Cardiac septum (tissue), 1 donor: ENCODE measurements at regions not wholly inside any gene's neighbourhood (a gene's known extent, or its start where the extent isn't known, plus 50 kb on each side); places are given as distances from the start of the nearest gene placed in this dataset.
"Not testable (repeated sequence)": the region's sequence is repeated elsewhere in the genome, so short reads cannot be mapped to it uniquely, and the experiment has no call there.

Source experiments
- DNase-seq: peaks from one replicate; pipeline ENCODE4 v3.0.0-alpha.2; 2020; ENCODE audit warnings: low spot score
- intact Hi-C: fragments of 100-400 bp; cut with DNase I; formaldehyde crosslinking; loops from one replicate; pipeline ENCODE4 v1.14.0; 2022
- donor health status: DM: no; HTN: no; CAD: no.

DNA sequence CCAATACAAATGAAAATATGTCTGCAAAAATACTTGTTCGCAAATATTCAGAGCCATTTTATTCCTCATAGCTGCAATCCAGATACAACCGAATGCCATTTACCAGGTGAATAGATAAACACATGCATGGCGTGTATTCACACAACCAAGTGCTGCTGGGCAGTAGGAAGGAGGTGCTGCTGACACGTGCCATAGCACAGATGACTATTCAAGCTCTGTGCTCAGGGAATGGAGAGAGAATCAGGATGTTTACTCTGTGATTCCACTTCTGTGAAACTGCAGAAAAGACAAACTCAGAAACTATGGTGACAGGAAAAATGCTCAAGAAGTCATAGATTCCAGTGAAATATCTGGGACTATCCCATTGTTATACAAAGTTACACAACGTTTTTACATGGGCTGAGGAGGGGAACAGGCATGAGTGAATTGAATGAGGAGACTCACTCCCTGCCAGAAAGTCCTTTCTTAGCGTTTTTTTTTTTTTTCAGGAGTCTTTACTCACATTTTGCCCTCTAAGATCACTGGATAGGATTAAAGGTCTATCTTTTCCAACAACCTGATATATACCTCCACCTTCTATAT lies 152.9 kb upstream of the NDN start:
- intact Hi-C loops: no loop called here
- DNase-seq: no peak

DNA sequence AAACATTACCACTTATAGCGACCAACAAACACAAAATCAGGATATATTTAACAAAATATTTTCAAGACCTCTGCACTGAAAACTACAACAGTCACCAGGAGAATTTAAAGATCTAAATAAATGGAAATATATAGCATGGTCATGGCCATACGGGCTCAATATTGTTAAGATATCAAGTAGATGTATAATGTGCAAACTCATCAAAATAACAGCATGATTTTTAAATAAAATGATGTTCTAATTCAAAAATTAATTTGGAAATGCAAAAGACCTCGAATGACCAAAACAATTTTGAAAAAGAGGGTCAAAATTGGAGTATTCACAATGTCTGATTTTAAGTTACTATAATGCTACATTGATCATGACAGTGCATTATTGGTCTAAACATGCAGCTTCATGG lies 159.1 kb upstream of the NDN start:
- no peak for DNase-seq
- intact Hi-C loops: no loop called here

DNA sequence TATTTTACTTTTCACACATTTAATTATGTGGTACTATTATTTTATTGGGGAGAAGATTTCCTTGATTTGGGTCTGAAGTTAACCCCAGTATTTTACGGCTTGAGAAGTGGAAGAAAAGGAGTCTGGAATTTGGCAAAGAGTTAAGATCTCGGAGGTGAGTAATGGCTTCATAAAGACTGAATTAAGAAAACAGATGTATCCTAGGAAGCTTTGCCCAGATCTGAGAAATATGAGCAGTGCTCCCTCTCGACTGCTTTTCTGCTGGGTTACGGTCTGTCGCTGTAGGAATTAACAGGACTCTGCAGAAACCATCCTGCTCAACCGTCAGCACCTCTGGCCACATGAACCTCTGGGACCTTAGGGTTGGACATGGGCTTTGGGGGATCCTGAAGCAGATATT lies 163.6 kb upstream of the NDN start:
- intact Hi-C loops: no loop called here
- no peak for DNase-seq

- intact Hi-C loops: no loop called here
- no peak for DNase-seq
These were observed 164.8 kb upstream of the NDN start for GRCh38 chr15:23851921-23852320.

- intact Hi-C loops: no loop called here
These were observed 166.2 kb upstream of the NDN start for GRCh38 chr15:23853286-23853685.

GRCh38 chr15:23854203-23854911 lies 167.3 kb upstream of the NDN start:
- no peak for DNase-seq
- intact Hi-C loops: no loop called here

More at GRCh38 chr15:23853286-23853685, 166.2 kb upstream of the NDN start:
- no peak for DNase-seq

DNA sequence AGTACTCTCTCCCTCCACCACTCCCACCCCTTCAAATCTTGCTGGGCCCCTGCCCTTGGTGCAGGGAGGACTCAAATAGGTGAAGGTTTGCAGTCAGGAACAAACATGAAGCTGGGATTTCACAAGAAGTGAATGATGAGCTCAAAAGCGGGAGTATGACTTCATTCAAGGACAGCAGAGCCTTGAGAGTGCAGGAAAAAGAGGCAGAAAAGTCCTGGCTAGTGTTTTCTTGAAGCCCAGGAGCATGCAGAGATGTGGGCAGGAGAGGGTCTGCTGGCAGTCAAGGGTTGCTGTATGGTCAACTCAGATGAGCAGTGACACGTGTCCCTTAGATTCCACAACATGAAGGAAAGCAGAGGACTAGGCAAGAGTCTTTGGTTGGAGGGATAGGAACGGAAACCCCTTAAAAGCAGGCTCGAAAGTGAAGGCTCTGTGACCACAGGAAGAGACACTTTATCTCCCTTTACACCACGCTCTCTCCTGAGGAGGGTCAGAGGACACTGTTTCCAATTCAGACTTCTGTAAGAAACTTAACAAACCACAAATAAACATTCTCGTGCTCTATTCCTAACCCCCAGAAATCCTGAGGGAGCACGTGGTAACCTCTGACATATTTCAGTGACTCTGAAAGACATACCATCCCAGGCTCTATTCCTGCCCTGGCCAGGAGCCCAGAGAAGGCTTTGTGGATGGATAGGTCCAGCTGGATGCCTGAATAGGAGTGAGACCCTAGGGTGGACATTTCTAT lies 168.0 kb upstream of the NDN start:
- intact Hi-C loops: no loop called here
- no peak for DNase-seq

- intact Hi-C loops: no loop called here
- no peak for DNase-seq
These were observed 168.8 kb upstream of the NDN start for GRCh38 chr15:23855947-23856346.

GRCh38 chr15:23857028-23857641 lies 170.0 kb upstream of the NDN start:
- intact Hi-C loops: no loop called here
- no peak for DNase-seq

DNA sequence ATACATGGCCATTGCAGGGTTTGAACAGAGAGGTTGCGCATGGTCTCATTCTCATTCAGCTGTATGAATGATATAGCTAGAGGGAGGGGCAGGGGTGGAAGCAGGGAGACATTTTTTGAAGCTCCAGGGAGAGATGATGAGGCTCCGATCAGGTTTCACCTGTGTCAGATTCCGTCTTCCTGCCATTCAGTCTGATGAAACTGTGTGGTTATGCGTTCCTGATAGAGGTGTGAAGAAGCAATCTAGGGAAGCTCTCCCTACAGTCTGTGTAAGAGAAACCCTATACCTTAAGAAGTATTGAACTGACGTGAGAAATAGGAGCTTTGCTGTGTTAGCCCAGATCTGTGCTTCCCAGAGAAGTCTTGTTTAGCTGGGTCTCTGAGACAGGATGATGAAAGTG lies 171.9 kb upstream of the NDN start:
- intact Hi-C loops: no loop called here

GRCh38 chr15:23860290-23861245 lies 173.5 kb upstream of the NDN start:
- intact Hi-C loops: no loop called here
- no peak for DNase-seq

More for the DNA sequence above, 171.9 kb upstream of the NDN start:
- DNase-seq: no peak

DNA sequence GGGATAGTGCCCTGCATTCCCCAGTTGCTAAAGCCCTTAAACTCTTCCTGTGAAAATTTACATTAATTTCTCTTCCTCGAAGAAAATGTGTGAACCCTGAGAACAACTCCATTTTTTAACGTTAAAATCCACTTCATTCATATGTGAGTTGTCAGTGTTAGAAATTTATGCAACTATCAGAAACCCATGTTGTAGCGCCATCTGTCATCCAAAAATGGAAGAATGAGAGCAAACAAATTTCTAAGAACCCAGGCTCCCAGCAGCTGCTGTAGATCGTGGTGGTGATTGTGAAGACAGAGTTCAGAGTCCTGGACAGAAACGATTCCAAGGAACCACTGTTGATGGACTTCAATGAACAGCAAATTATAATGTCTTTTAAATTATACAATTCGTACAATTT lies 179.7 kb upstream of the NDN start:
- no peak for DNase-seq
- intact Hi-C loops: no loop called here

- no peak for DNase-seq
- intact Hi-C loops: no loop called here
These were observed 182.3 kb upstream of the NDN start for GRCh38 chr15:23869396-23869795.

GRCh38 chr15:23873613-23874012 lies 186.5 kb upstream of the NDN start:
- intact Hi-C loops: not testable (repeated sequence)

DNA sequence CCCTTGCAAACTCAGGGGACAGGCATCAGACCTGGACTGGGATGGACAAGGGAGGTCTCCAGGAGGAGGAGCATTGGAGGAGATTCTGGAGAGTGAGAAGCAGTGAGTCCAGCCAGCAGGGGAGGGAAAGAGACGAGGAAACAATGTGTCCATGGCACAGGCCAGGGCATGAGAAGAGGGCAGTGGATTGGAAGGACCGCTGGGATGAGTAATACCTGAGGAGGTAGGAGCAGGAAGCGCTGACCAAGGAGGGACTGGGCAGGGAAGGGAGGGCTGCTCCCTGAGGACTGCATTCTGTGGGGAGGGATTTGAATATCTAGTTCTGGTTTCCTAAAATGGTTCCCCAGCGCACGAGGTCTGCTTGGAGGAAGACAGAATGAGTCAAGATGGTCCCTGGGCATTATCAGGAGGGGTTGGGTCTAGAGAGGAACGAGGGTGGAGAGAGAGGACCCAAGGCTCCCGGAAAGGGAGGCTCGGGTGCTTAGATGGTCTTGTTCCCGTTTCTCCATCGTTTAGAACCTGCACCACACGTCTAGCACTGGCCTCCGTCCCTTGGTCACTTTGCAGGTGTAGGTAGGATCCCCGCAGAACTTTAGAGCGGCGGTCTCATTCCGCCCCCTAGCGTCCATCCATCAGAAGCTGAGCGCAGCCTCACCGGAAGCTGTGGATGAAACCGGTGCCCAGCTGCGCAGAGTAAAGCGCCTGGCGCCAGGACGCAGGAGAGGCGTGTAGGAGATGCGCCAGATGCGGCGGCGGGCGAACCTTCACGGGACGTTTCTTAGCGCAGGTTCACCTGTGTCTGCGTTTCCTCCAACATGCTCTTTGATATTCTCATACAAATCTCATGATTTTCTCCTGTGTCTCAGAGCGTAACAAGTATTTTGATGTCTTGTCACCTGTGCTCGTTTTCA lies 190.7 kb upstream of the NDN start:
- intact Hi-C loops: loop anchor here (5.0 kb wide), 1 partner anchor 230 kb away; the partner anchor contains the start of gene MAGEL2
- DNase-seq: no peak

More at GRCh38 chr15:23873613-23874012, 186.5 kb upstream of the NDN start:
- DNase-seq: not testable (repeated sequence)

DNA sequence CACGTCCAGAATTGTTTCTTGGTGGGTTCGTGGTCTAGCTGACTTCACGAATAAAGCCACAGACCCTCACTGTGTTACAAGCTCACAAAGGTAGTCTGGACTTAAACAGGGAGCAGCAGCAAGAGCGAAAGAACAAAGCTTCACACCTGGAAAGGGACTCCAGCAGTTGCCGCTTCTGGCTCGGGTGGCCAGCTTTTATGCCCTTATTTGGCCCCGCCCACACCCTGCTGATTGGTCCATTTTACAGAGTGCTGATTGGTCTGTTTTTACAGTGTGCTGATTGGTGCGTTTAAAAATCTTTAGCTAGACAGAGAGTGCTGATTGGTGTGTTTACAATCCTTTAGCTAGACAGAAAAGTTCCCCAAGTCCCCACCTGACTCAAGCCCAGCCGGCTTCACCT lies 194.2 kb upstream of the NDN start:
- no peak for DNase-seq
- intact Hi-C loops: no loop called here

DNA sequence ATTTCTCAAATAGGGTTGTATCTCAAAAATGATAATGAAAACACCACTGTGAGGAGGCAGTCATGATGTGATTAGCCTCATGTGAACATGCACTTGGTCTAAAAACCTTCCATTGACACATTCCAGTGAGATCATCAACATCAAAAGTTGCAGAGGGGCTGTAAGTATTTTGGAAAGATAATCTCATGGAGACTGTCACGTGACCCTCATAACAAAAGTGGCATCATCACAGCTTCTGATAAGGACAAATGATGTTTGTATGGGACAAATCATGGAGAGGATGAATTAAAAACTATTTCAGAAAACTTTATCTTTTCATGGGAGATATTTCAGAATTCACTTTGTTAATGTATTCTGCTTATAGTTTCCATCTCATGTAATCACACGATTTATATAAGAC lies 203.1 kb upstream of the NDN start:
- no peak for DNase-seq
- intact Hi-C loops: no loop called here

DNA sequence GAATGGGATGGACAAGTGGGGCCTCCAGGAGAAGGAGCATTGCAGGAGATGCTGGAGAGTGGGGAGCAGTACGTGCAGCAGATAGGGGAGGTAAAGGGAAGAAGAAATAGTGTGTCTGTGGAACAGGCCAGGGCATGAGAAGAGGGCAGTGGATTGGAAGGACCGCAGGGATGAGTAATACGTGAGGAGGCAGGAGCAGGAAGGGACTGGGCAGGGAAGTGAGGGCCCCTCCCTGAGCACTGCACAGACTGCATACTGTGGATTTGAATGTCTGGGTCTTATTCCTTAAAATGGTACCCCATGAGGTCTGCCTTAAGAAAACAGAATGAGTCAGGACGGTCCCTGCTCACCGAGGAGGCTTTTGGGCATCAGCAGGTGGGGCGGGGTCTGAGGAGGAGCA lies 210.0 kb upstream of the NDN start:
- intact Hi-C loops: no loop called here
- no peak for DNase-seq
